Lower leg skin (tissue), 4 donors: ENCODE measurements at regions not wholly inside any gene's neighbourhood (a gene's known extent, or its start where the extent isn't known, plus 50 kb on each side); places are given as distances from the start of the nearest gene placed in this dataset.

Experiments used
- DNase-seq, 2 donors: peaks; one replicate each; pipeline ENCODE4 v3.0.0-alpha.2; 2019; ENCODE audit warnings: low spot score in 2 of 2
- H3K4me3 ChIP-seq: fragments of 200-600 bp; sonication (generic); 2 replicates; pipeline ENCODE4 v1.5.1; 2017; ENCODE audit warnings: mild to moderate bottlenecking, low read depth; ENCODE audit not compliant: poor library complexity, severe bottlenecking
- POLR2A ChIP-seq, 2 donors: fragments of 450-650 bp; IDR thresholded peaks; one replicate each; pipeline ENCODE4 v1.6.1; 2016 to 2017; ENCODE audit warnings: antibody characterized with exemption in 2 of 2, mild to moderate bottlenecking in 1 of 2, moderate library complexity in 1 of 2
- WGBS, 2 donors: methylation state at CpG; one replicate each; pipeline ENCODE4 v1.1.5; 2018; 5-methylcytosine and 5-hydroxymethylcytosine counted together
- intact Hi-C: fragments of 100-400 bp; cut with DNase I; formaldehyde crosslinking; loops from one replicate; pipeline ENCODE4 v1.15.0; 2023; ENCODE audit warnings: low total_unique reads
- TF ChIP-seq, protein P1 (sequence below), 3 donors: fragments of 450-650 bp; IDR thresholded peaks; one replicate each; pipeline ENCODE4 v1.5.1; 2016; ENCODE audit warnings: antibody characterized with exemption in 3 of 3, mild to moderate bottlenecking in 3 of 3, moderate library complexity in 2 of 3

DNA sequence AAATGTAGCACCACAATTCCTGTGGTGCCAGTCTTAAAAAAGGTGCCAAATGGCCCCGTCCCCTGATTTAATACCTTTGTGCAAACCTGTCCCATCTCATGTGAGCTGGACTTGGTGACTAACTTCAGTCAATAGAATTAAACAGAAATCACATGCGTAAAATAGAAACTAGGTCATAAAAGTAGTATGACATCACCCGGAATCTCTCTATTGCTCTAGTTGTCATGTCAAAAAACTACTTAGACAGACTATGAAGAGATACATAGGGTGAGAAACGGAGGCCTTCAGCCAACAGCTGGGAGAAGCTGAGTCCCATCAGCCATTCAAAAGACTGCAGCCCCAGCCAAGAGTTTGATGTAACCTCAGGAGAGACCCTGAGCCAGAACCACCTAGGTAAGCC lies 293.5 kb upstream of the HS3ST1 start:
- no peak for DNase-seq
- intact Hi-C loops, result no loop called here
- TF ChIP-seq, protein P1, sequence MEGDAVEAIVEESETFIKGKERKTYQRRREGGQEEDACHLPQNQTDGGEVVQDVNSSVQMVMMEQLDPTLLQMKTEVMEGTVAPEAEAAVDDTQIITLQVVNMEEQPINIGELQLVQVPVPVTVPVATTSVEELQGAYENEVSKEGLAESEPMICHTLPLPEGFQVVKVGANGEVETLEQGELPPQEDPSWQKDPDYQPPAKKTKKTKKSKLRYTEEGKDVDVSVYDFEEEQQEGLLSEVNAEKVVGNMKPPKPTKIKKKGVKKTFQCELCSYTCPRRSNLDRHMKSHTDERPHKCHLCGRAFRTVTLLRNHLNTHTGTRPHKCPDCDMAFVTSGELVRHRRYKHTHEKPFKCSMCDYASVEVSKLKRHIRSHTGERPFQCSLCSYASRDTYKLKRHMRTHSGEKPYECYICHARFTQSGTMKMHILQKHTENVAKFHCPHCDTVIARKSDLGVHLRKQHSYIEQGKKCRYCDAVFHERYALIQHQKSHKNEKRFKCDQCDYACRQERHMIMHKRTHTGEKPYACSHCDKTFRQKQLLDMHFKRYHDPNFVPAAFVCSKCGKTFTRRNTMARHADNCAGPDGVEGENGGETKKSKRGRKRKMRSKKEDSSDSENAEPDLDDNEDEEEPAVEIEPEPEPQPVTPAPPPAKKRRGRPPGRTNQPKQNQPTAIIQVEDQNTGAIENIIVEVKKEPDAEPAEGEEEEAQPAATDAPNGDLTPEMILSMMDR (IDR thresholded peaks at IDR 0.05), result no peak
- no peak for TF ChIP-seq POLR2A (IDR thresholded peaks at IDR 0.05)
- no peak overlapping the region for H3K4me3 ChIP-seq
- 69 to 73% methylated on average over 4 of the region's 4 CpGs for WGBS, 2 donors

GRCh38 chr4:11720292-11720691 lies 291.6 kb upstream of the HS3ST1 start:
- TF ChIP-seq, protein P1 (IDR thresholded peaks at IDR 0.05), result no peak
- no peak for TF ChIP-seq POLR2A (IDR thresholded peaks at IDR 0.05)
- intact Hi-C loops, result no loop called here
- WGBS, 2 donors, result 3 to 6% methylated on average over 1 of the region's 1 CpG
- no peak overlapping the region for H3K4me3 ChIP-seq
- no peak for DNase-seq

DNA sequence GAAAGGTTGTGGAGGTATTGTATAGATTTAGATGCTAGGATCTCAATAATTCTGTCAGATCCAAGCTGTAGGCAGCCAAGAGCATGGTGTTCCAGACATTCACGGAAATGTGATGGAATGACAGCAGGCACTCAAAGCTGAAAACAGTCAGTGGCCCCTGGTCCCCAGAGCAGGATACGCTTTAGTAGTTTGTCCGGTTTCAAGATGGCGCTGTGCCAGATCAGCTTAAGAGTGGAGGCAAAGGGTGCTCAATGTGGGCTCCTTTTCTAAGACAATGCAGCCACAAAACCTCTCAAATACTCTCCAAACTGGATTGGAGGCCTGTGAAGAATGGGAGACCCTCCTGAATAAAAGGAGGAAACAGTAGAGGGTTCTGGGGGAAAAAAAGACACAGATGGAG lies 291.2 kb upstream of the HS3ST1 start:
- no peak overlapping the region for H3K4me3 ChIP-seq
- 77 to 86% methylated on average over 4 of the region's 4 CpGs for WGBS, 2 donors
- TF ChIP-seq POLR2A (IDR thresholded peaks at IDR 0.05), result no peak
- intact Hi-C loops, result no loop called here
- DNase-seq, result no peak

DNA sequence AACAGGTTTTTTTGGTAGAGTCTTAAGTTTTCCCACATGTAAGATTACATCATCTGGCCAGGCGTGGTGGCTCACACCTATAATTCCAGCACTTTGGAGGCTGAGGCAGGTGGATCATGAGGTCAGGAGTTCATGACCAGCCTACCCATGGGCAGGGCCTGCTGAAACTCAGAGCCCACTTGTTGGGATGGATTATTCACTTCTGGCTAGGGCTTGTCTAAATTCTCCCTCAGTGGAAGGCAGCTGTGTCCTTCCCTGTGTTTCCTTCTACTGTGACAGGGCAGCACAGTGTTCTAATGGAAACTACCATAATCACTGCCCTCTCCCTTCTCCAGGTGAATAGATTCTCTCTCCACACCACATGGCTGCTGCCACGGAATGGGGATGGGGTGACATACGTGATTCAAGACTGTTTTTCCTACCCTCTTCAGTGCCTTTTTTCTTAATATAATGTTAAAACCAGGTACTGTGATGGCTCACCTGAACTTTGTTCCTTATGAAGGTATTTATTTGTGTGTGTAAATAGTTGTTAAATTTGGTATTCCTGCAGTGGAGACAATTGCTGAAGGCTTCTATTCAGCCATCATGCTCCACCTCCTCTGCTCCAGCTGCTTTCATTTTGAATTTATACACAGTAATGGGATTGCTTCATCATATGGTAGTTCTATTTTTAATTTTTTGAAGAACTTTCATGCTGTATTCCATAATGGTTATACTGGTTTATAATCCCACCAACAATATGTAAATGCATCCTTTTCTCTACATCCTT lies 287.2 kb upstream of the HS3ST1 start:
- 82 to 84% methylated on average over 3 of the region's 3 CpGs for WGBS, 2 donors
- H3K4me3 ChIP-seq, result no peak overlapping the region
- intact Hi-C loops, result no loop called here
- DNase-seq, result no peak
- TF ChIP-seq, protein P1 (IDR thresholded peaks at IDR 0.05), result no peak
- TF ChIP-seq POLR2A (IDR thresholded peaks at IDR 0.05), result no peak

DNA sequence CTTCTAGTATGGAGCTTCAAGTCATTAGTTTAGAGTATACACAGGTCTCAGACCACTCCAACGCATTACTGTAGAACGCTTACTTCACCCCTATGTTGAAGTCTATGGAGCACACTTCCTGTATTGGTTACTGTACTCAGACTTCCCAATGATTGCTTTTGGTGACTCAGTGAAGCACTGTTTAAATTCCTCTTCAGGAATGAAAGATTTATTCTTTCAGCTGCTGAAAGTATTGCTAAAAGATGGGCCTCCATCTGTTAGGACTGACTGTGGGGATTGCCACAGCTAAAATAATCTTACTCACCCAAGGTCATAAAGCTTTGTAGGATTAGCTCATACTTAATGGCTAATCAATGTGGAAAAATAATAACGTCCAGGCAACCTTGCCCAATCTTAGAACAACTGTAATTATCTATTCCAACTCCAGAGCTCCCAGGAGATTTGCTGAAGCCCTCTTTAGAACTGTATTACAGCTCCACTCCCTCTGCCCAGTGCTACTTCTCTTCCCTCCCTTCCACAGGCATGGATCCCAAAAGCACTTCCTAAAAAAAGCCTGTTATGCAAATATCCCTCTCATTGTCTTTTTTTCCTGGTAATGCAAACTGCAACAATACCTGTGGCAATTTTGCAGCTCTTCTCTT lies 281.9 kb upstream of the HS3ST1 start:
- no peak for TF ChIP-seq POLR2A (IDR thresholded peaks at IDR 0.05)
- TF ChIP-seq, protein P1 (IDR thresholded peaks at IDR 0.05), result no peak
- H3K4me3 ChIP-seq, result no peak overlapping the region
- 75 to 76% methylated on average over 3 of the region's 3 CpGs for WGBS, 2 donors
- no peak for DNase-seq
- intact Hi-C loops, result no loop called here

- 39% methylated on average over 1 of the region's 1 CpG for WGBS, 2 donors
- H3K4me3 ChIP-seq, result no peak overlapping the region
- intact Hi-C loops, result no loop called here
- DNase-seq, result no peak
- TF ChIP-seq POLR2A (IDR thresholded peaks at IDR 0.05), result no peak
- TF ChIP-seq, protein P1 (IDR thresholded peaks at IDR 0.05), result no peak
Measured at GRCh38 chr4:11704186-11704830, 275.6 kb upstream of the HS3ST1 start.
